ENCODE measurements at regions not wholly inside any gene's neighbourhood (a gene's known extent, or its start where the extent isn't known, plus 50 kb on each side); places are given as distances from the start of the nearest gene placed in this dataset.
"Not testable (repeated sequence)": the region's sequence is repeated elsewhere in the genome, so short reads cannot be mapped to it uniquely, and the experiment has no call there.

- H3K4me1 ChIP-seq: no peaks in the 10 kb centered on the region
- H3K27me3 ChIP-seq (replicated peaks in 1 of 7): no peaks in the 10 kb centered on the region
- no peak overlapping the region for H3K27ac ChIP-seq
- TF ChIP-seq CTCF (IDR thresholded peaks at IDR 0.05 in 8 of 11, conservative IDR thresholded peaks at IDR 0.05 in 3 of 11) (no peak), POLR2A (IDR thresholded peaks at IDR 0.05) (no peak), POLR2AphosphoS5 (IDR thresholded peaks at IDR 0.05) (no peak)
- no peak overlapping the region for H3K4me3 ChIP-seq
- no peak for DNase-seq
- H3K9me3 ChIP-seq: no peaks in the 10 kb centered on the region
- H3K36me3 ChIP-seq: no peaks in the 10 kb centered on the region
- intact Hi-C loops (cut with DNase I; ENCODE audit: low total_unique reads): loop anchor here (10.0 kb wide), 1 partner anchor 407 kb away; no protein-coding TSS in a partner anchor
Observed at GRCh38 chr11:86877503-86877902, 77.2 kb downstream of the PRSS23 start.

- 60 to 95% methylated on average over 2 to 15 of the region's 26 CpGs; no CpG with 5 or more reads in 3 of the 5 donors for WGBS, 5 donors
- intact Hi-C loops (cut with DNase I; ENCODE audit: low total_unique reads): loop anchor here (10.0 kb wide), 1 partner anchor 406 kb away; no protein-coding TSS in a partner anchor
- H3K27me3 ChIP-seq (replicated peaks in 1 of 7); H3K9me3 ChIP-seq; H3K36me3 ChIP-seq; H3K4me3 ChIP-seq; H3K27ac ChIP-seq; DNase-seq; H3K4me1 ChIP-seq: not testable (repeated sequence)
Observed at GRCh38 chr11:86879241-86879640, 76.0 kb downstream of the FZD4 start.

GRCh38 chr11:86885311-86885710, 69.9 kb downstream of the FZD4 start:
- DNase-seq: no peak
- intact Hi-C loops (cut with DNase I; ENCODE audit: low total_unique reads): no loop called here
- Histone ChIP-seq H3K9me3 (no peaks in the 10 kb centered on the region), H3K4me3 (no peak overlapping the region), H3K27ac (no peak overlapping the region), H3K27me3 (replicated peaks in 1 of 7) (no peaks in the 10 kb centered on the region), H3K4me1 (no peaks in the 10 kb centered on the region), H3K36me3 (no peaks in the 10 kb centered on the region)
- no peak for TF ChIP-seq POLR2A (IDR thresholded peaks at IDR 0.05)
- TF ChIP-seq POLR2AphosphoS5 (IDR thresholded peaks at IDR 0.05): no peak
- TF ChIP-seq CTCF (IDR thresholded peaks at IDR 0.05 in 8 of 11, conservative IDR thresholded peaks at IDR 0.05 in 3 of 11): no peak
- WGBS, 5 donors: 89 to 97% (median 90%) methylated on average over 3 of the region's 3 CpGs

- intact Hi-C loops (cut with DNase I; ENCODE audit: low total_unique reads): no loop called here
- no peak overlapping the region for H3K4me3 ChIP-seq
- no peak overlapping the region for H3K27ac ChIP-seq
- no peaks in the 10 kb centered on the region for H3K9me3 ChIP-seq
- 79 to 88% (median 86%) methylated on average over 5 of the region's 5 CpGs for WGBS, 5 donors
- TF ChIP-seq POLR2AphosphoS5 (IDR thresholded peaks at IDR 0.05): no peak
- no peak for TF ChIP-seq CTCF (IDR thresholded peaks at IDR 0.05 in 8 of 11, conservative IDR thresholded peaks at IDR 0.05 in 3 of 11)
- TF ChIP-seq POLR2A (IDR thresholded peaks at IDR 0.05): no peak
- no peaks in the 10 kb centered on the region for H3K4me1 ChIP-seq
- DNase-seq: no peak
- H3K27me3 ChIP-seq (replicated peaks in 1 of 7): no peaks in the 10 kb centered on the region
- no peaks in the 10 kb centered on the region for H3K36me3 ChIP-seq
Observed at GRCh38 chr11:86888164-86889000, 66.8 kb downstream of the FZD4 start.
